ENCODE measurements at regions not wholly inside any gene's neighbourhood (a gene's known extent, or its start where the extent isn't known, plus 50 kb on each side); places are given as distances from the start of the nearest gene placed in this dataset.

GRCh38 chr2:236934166-236934565, 151.5 kb upstream of the COPS8 start:
- TF ChIP-seq CTCF (IDR thresholded peaks at IDR 0.05) = no peak
- TF ChIP-seq POLR2A (IDR thresholded peaks at IDR 0.05) = no peak
- no peak for TF ChIP-seq EP300 (IDR thresholded peaks at IDR 0.05)

Data from ovary (tissue), 3 donors.